Ectodermal cell (in vitro differentiated cells): ENCODE measurements at regions not wholly inside any gene's neighbourhood (a gene's known extent, or its start where the extent isn't known, plus 50 kb on each side); places are given as distances from the start of the nearest gene placed in this dataset.
"Not testable (repeated sequence)": the region's sequence is repeated elsewhere in the genome, so short reads cannot be mapped to it uniquely, and the experiment has no call there.

Experiments
- H3K27ac ChIP-seq: 2 replicates; pipeline ENCODE4 v1.7.0; 2013; ENCODE audit warnings: mild to moderate bottlenecking, low read depth, low read length; ENCODE audit not compliant: insufficient read depth, poor library complexity, severe bottlenecking
- H3K27me3 ChIP-seq: 2 replicates; pipeline ENCODE4 v1.7.0; 2013; ENCODE audit warnings: mild to moderate bottlenecking, low read length; ENCODE audit not compliant: insufficient read depth, control insufficient read depth, poor library complexity, severe bottlenecking
- H3K36me3 ChIP-seq: one replicate; pipeline ENCODE4 v1.7.0; 2013; ENCODE audit warnings: low read length; ENCODE audit not compliant: control insufficient read depth, insufficient read depth
- H3K4me1 ChIP-seq: one replicate; pipeline ENCODE4 v1.7.0; 2013; ENCODE audit warnings: low read length; ENCODE audit not compliant: control insufficient read depth, insufficient read depth
- H3K4me3 ChIP-seq: 2 replicates; pipeline ENCODE4 v1.7.0; 2013; ENCODE audit warnings: low read depth, low read length, control low read depth; ENCODE audit not compliant: insufficient read depth
- H3K9me3 ChIP-seq: 2 replicates; pipeline ENCODE4 v1.7.0; 2013; ENCODE audit warnings: mild to moderate bottlenecking, low read length, moderate library complexity; ENCODE audit not compliant: control insufficient read depth
- WGBS, 2 experiments: methylation state at CpG; one replicate each; pipeline ENCODE4 v1.1.7; 2013; ENCODE audit warnings: missing lambda C conversion rate in 2 of 2; 5-methylcytosine and 5-hydroxymethylcytosine counted together

DNA sequence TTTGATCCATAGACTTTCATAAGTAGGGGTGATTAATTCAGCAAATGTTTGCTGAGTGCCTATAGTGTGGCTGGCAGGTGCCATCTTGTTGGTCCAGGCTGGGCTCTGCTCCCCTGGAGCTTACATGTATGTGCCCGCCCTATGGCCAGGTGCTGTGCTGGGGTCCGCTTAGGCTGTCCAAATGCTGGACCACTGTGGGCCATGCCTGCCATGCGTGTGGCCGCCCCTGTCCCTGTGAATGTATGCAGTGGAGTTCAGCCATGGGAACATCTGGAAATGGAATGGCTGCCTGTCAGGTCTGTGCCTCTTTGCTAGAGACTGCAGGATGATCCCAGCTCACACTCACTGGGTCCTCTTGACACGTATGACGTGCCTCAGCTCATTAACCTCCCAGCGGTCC, 594.6 kb downstream of the TBC1D22A start:
- Histone ChIP-seq H3K36me3 (no peaks in the 10 kb centered on the region), H3K9me3 (peaks cover 10% of the 10 kb centered on the region), H3K27ac (no peak overlapping the region), H3K4me1 (no peaks in the 10 kb centered on the region), H3K4me3 (no peak overlapping the region), H3K27me3 (no peaks in the 10 kb centered on the region)
- WGBS, 2 experiments: 87 to 89% methylated on average over 7 of the region's 7 CpGs

GRCh38 chr22:47356511-47357011, 594.1 kb downstream of the TBC1D22A start:
- no peak overlapping the region for H3K4me3 ChIP-seq
- no peak overlapping the region for H3K27ac ChIP-seq
- WGBS, 2 experiments: 50 to 56% methylated on average over 5 of the region's 5 CpGs
- H3K27me3 ChIP-seq: no peaks in the 10 kb centered on the region
- peaks cover 14% of the 10 kb centered on the region for H3K9me3 ChIP-seq
- H3K4me1 ChIP-seq: no peaks in the 10 kb centered on the region
- H3K36me3 ChIP-seq: no peaks in the 10 kb centered on the region

- Histone ChIP-seq H3K27ac (no peak overlapping the region), H3K36me3 (no peaks in the 10 kb centered on the region), H3K4me3 (no peak overlapping the region), H3K27me3 (no peaks in the 10 kb centered on the region), H3K9me3 (peaks cover 14% of the 10 kb centered on the region), H3K4me1 (no peaks in the 10 kb centered on the region)
- 81 to 87% methylated on average over 13 of the region's 13 CpGs for WGBS, 2 experiments
Measured at GRCh38 chr22:47355776-47356510, 593.5 kb downstream of the TBC1D22A start.

DNA sequence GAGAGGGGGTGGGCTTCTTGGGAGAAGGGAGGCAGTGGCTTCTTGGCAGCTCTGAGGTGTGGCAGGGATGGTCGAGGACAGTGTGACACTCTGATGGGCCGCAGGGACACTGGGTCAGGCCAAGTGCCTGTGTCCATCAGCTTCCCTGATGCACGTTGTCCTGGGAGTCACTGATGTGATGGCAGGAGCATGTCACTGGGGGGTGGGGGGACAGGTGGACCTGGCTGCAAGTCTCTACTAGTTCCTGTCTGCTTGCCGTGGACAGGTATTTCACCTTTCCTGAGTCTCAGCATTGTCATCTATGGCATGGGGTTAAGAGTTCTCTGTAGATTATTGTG, 592.9 kb downstream of the TBC1D22A start:
- H3K4me3 ChIP-seq: no peak overlapping the region
- H3K27me3 ChIP-seq: no peaks in the 10 kb centered on the region
- H3K27ac ChIP-seq: no peak overlapping the region
- H3K4me1 ChIP-seq: no peaks in the 10 kb centered on the region
- H3K36me3 ChIP-seq: no peaks in the 10 kb centered on the region
- 74 to 75% methylated on average over 4 of the region's 4 CpGs for WGBS, 2 experiments
- H3K9me3 ChIP-seq: peaks cover 14% of the 10 kb centered on the region

- H3K27me3 ChIP-seq: no peaks in the 10 kb centered on the region
- H3K4me1 ChIP-seq: no peaks in the 10 kb centered on the region
- WGBS, 2 experiments: 80 to 82% methylated on average over 16 of the region's 16 CpGs
- no peak overlapping the region for H3K27ac ChIP-seq
- H3K9me3 ChIP-seq: peaks cover 14% of the 10 kb centered on the region
- no peak overlapping the region for H3K4me3 ChIP-seq
- no peaks in the 10 kb centered on the region for H3K36me3 ChIP-seq
Measured at GRCh38 chr22:47354668-47355387, 592.4 kb downstream of the TBC1D22A start.

GRCh38 chr22:47352920-47353700, 590.7 kb downstream of the TBC1D22A start:
- no peak overlapping the region for H3K27ac ChIP-seq
- H3K27me3 ChIP-seq: no peaks in the 10 kb centered on the region
- 78 to 79% methylated on average over 18 of the region's 18 CpGs for WGBS, 2 experiments
- H3K4me3 ChIP-seq: no peak overlapping the region
- H3K36me3 ChIP-seq: no peaks in the 10 kb centered on the region
- peaks cover 9% of the 10 kb centered on the region for H3K9me3 ChIP-seq
- H3K4me1 ChIP-seq: no peaks in the 10 kb centered on the region

DNA sequence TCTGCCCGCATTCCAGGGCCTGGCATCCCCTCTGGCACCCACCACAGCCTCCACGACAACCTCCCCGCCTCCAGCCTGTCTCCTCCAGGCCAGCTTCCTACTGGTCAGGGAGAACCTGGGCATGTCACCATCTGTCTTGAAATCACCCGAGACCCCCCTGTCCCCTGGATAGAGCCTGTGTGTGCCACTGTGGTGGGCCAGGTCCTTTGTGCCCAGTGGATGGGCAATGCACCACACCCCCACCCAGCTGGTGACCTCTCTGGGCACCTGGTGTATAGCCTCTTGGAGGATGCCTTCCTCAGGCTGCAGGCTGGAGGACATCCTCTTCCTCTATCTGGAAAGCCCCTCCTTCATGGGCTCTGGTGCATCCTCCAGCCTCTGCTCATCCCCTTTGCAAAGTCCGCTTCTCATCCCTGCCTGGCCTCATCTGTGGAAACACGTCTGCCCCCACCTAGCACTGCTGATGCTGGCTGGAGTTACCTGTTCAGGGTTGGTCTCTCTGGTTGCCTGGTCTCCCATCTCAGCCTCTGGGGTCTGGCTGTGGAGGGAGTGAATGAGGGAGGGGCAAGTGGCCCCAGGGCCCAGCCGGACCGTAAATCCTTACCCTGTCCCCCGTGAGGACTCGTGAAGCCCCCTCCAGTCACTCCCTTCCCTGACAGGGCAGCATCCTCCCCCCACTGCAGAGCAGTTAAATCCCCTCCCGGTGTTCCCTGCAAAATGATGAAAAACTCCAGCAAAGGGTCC, 589.6 kb downstream of the TBC1D22A start:
- H3K27me3 ChIP-seq: no peaks in the 10 kb centered on the region
- H3K4me3 ChIP-seq: no peak overlapping the region
- no peaks in the 10 kb centered on the region for H3K4me1 ChIP-seq
- H3K9me3 ChIP-seq: peaks cover 9% of the 10 kb centered on the region
- no peaks in the 10 kb centered on the region for H3K36me3 ChIP-seq
- 83 to 85% methylated on average over 11 of the region's 11 CpGs for WGBS, 2 experiments
- H3K27ac ChIP-seq: no peak overlapping the region

DNA sequence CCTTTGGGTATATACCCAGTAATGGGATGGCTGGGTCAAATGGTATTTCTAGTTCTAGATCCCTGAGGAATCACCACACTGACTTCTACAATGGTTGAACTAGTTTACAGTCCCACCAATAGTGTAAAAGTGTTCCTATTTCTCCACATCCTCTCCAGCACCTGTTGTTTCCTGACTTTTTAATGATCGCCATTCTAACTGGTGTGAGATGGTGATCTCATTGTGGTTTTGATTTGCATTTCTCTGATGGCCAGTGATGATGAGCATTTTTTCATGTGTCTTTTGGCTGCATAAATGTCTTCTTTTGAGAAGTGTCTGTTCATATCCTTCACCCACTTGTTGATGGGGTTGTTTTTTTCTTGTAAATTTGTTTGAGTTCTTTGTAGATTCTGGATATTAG, 583.8 kb downstream of the TBC1D22A start:
- peaks cover 15% of the 10 kb centered on the region for H3K9me3 ChIP-seq
- no CpG with 5 or more reads among the region's 1 CpG for WGBS, 2 experiments

GRCh38 chr22:47345025-47345424, 582.6 kb downstream of the TBC1D22A start:
- WGBS, 2 experiments: 67 to 71% methylated on average over 7 of the region's 7 CpGs
- Histone ChIP-seq H3K4me3 (no peak overlapping the region), H3K27me3 (no peaks in the 10 kb centered on the region), H3K9me3 (peaks cover 20% of the 10 kb centered on the region), H3K27ac (no peak overlapping the region), H3K4me1 (no peaks in the 10 kb centered on the region), H3K36me3 (no peaks in the 10 kb centered on the region)

More for the DNA sequence above, 583.8 kb downstream of the TBC1D22A start:
- not testable (repeated sequence) for H3K4me3 ChIP-seq, H3K27me3 ChIP-seq, H3K4me1 ChIP-seq, H3K27ac ChIP-seq, H3K36me3 ChIP-seq
